Adrenal gland (tissue), 5 donors: ENCODE measurements at regions not wholly inside any gene's neighbourhood (a gene's known extent, or its start where the extent isn't known, plus 50 kb on each side); places are given as distances from the start of the nearest gene placed in this dataset.

Experiments used
- POLR2A ChIP-seq, 2 donors: fragments of 450-650 bp; IDR thresholded peaks; one replicate each; pipeline ENCODE4 v1.6.1; 2017; ENCODE audit warnings: antibody characterized with exemption in 2 of 2, mild to moderate bottlenecking in 2 of 2, moderate library complexity in 1 of 2
- TF ChIP-seq, protein P1 (sequence below), 6 experiments: fragments of 450-650 bp in 4 of 6; fragments of 200-600 bp in 2 of 6; sonication (generic) in 1 of 6; IDR thresholded peaks; 1 replicate in 5 of 6; 2 replicates in 1 of 6; pipeline versions ENCODE4 v1.5.1 to v1.8.0; 2016 to 2021; ENCODE audit warnings: antibody characterized with exemption in 6 of 6, mild to moderate bottlenecking in 2 of 6, moderate library complexity in 1 of 6
- donor health status: DM: no; HTN: no; CAD: no.

DNA sequence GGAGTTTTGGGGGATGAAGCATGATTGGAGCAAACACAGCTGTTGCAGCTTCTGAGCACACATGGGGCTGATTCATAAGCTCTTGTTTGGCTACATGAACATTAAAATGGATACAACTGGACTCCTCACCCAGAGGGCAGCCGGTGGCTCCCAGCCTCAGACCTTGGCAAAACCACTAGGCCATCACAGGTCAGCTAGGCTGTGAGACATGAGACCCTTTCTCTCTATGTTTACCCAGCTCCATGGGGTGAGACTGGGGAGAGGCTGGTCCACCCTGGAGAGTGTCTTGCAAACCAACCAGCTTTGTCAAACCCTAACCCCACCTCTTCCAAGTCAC, 388.7 kb downstream of the PTPRU start:
- TF ChIP-seq, protein P1, sequence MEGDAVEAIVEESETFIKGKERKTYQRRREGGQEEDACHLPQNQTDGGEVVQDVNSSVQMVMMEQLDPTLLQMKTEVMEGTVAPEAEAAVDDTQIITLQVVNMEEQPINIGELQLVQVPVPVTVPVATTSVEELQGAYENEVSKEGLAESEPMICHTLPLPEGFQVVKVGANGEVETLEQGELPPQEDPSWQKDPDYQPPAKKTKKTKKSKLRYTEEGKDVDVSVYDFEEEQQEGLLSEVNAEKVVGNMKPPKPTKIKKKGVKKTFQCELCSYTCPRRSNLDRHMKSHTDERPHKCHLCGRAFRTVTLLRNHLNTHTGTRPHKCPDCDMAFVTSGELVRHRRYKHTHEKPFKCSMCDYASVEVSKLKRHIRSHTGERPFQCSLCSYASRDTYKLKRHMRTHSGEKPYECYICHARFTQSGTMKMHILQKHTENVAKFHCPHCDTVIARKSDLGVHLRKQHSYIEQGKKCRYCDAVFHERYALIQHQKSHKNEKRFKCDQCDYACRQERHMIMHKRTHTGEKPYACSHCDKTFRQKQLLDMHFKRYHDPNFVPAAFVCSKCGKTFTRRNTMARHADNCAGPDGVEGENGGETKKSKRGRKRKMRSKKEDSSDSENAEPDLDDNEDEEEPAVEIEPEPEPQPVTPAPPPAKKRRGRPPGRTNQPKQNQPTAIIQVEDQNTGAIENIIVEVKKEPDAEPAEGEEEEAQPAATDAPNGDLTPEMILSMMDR (IDR thresholded peaks at IDR 0.05): no peak
- no peak for TF ChIP-seq POLR2A (IDR thresholded peaks at IDR 0.05)
